ENCODE measurements at regions not wholly inside any gene's neighbourhood (a gene's known extent, or its start where the extent isn't known, plus 50 kb on each side); places are given as distances from the start of the nearest gene placed in this dataset.
"Not testable (repeated sequence)": the region's sequence is repeated elsewhere in the genome, so short reads cannot be mapped to it uniquely, and the experiment has no call there.

- DNase-seq, result no peak
Observed at GRCh38 chr4:45345558-45345957, 619.2 kb upstream of the GNPDA2 start.

- DNase-seq, result no peak
Observed at GRCh38 chr4:45331802-45332201, 605.4 kb upstream of the GNPDA2 start.

- no peak for DNase-seq
Observed at GRCh38 chr4:45327544-45327943, 601.2 kb upstream of the GNPDA2 start.

GRCh38 chr4:45324455-45325417 is 598.4 kb upstream of the GNPDA2 start:
- DNase-seq, result no peak

- DNase-seq, result no peak
Observed at GRCh38 chr4:45323453-45324058, 597.2 kb upstream of the GNPDA2 start.

- DNase-seq, result no peak
Observed at GRCh38 chr4:45317739-45318138, 591.4 kb upstream of the GNPDA2 start.

- no peak for DNase-seq
Observed at GRCh38 chr4:45317276-45317675, 590.9 kb upstream of the GNPDA2 start.

- no peak for DNase-seq
Observed at GRCh38 chr4:45316257-45316656, 589.9 kb upstream of the GNPDA2 start.

GRCh38 chr4:45302828-45303227 is 576.5 kb upstream of the GNPDA2 start:
- DNase-seq, result no peak

GRCh38 chr4:45294464-45294863 is 568.1 kb upstream of the GNPDA2 start:
- DNase-seq, result no peak

GRCh38 chr4:45293335-45293734 is 567.0 kb upstream of the GNPDA2 start:
- DNase-seq, result no peak

GRCh38 chr4:45292844-45293243 is 566.5 kb upstream of the GNPDA2 start:
- no peak for DNase-seq

GRCh38 chr4:45284400-45285085 is 558.2 kb upstream of the GNPDA2 start:
- DNase-seq, result no peak

GRCh38 chr4:45283352-45283751 is 557.0 kb upstream of the GNPDA2 start:
- no peak for DNase-seq

GRCh38 chr4:45280121-45280520 is 553.8 kb upstream of the GNPDA2 start:
- no peak for DNase-seq

- no peak for DNase-seq
Observed at GRCh38 chr4:45275862-45276261, 549.5 kb upstream of the GNPDA2 start.

GRCh38 chr4:45248106-45248505 is 521.8 kb upstream of the GNPDA2 start:
- DNase-seq, result not testable (repeated sequence)

- DNase-seq, result no peak
Observed at GRCh38 chr4:45241976-45242375, 515.6 kb upstream of the GNPDA2 start.

GRCh38 chr4:45229206-45229605 is 502.9 kb upstream of the GNPDA2 start:
- no peak for DNase-seq

GRCh38 chr4:45215976-45216542 is 489.7 kb upstream of the GNPDA2 start:
- no peak for DNase-seq

- not testable (repeated sequence) for DNase-seq
Observed at GRCh38 chr4:45208476-45208875, 482.1 kb upstream of the GNPDA2 start.

- not testable (repeated sequence) for DNase-seq
Observed at GRCh38 chr4:45207864-45208331, 481.5 kb upstream of the GNPDA2 start.

- DNase-seq, result not testable (repeated sequence)
Observed at GRCh38 chr4:45207241-45207863, 481.0 kb upstream of the GNPDA2 start.

Measured in AML-193 (cell line).